GM12865 (cell line): ENCODE measurements at regions not wholly inside any gene's neighbourhood (a gene's known extent, or its start where the extent isn't known, plus 50 kb on each side); places are given as distances from the start of the nearest gene placed in this dataset.
"Not testable (repeated sequence)": the region's sequence is repeated elsewhere in the genome, so short reads cannot be mapped to it uniquely, and the experiment has no call there.

Source experiments
- DNase-seq: peaks from one replicate; pipeline ENCODE4 v3.0.0; 2010; ENCODE audit warnings: low read depth
- H3K4me3 ChIP-seq: 2 replicates; pipeline ENCODE4 v1.5.1; 2011; ENCODE audit warnings: mild to moderate bottlenecking, low read depth, low read length, control low read depth
- CTCF ChIP-seq: IDR thresholded peaks from 2 replicates; pipeline ENCODE4 v1.5.1; 2011; ENCODE audit warnings: low read length, control low read depth, low read depth, inconsistent platforms; ENCODE audit not compliant: insufficient read depth; ENCODE audit errors: missing control alignments

- H3K4me3 ChIP-seq: no peak overlapping the region
- no peak for TF ChIP-seq CTCF
- DNase-seq: peak; percentile 27
These were observed 223.0 kb downstream of the PAPSS1 start for GRCh38 chr4:107497054-107497453.

- no peak for DNase-seq
- no peak for TF ChIP-seq CTCF
- no peak overlapping the region for H3K4me3 ChIP-seq
These were observed 227.5 kb downstream of the PAPSS1 start for GRCh38 chr4:107492566-107492965.

GRCh38 chr4:107490116-107490515, 229.9 kb downstream of the PAPSS1 start:
- DNase-seq: no peak
- H3K4me3 ChIP-seq: no peak overlapping the region
- TF ChIP-seq CTCF: no peak

GRCh38 chr4:107483621-107484020, 236.4 kb downstream of the PAPSS1 start:
- DNase-seq, H3K4me3 ChIP-seq: not testable (repeated sequence)

GRCh38 chr4:107482546-107482945, 237.5 kb downstream of the PAPSS1 start:
- H3K4me3 ChIP-seq: no peak overlapping the region
- DNase-seq: no peak
- TF ChIP-seq CTCF: no peak

- TF ChIP-seq CTCF: no peak
- no peak for DNase-seq
- no peak overlapping the region for H3K4me3 ChIP-seq
These were observed 241.6 kb downstream of the PAPSS1 start for GRCh38 chr4:107478327-107478980.

GRCh38 chr4:107473126-107473525, 246.9 kb downstream of the PAPSS1 start:
- TF ChIP-seq CTCF: no peak
- DNase-seq: no peak
- H3K4me3 ChIP-seq: no peak overlapping the region
